Pancreas (tissue), 10 donors: ENCODE measurements at regions not wholly inside any gene's neighbourhood (a gene's known extent, or its start where the extent isn't known, plus 50 kb on each side); places are given as distances from the start of the nearest gene placed in this dataset.

Source experiments
- ATAC-seq, 4 donors: fragments of 200-7000 bp; cut with Tn5 transposase; one replicate each; pipeline versions ENCODE4 v1.8.0 to v1.9.1; 2020; ENCODE audit warnings: mild to moderate bottlenecking in 4 of 4, moderate library complexity in 4 of 4
- DNase-seq, 6 donors: peaks; one replicate each; pipeline ENCODE4 v3.0.0-alpha.2; 2020
- FAIRE-seq: peaks from 2 replicates; lab custom pipeline; 2012; peaks lifted over from hg19 to GRCh38; lab: Jason Lieb, UNC
- H3K27ac ChIP-seq, 4 donors: fragments of 200-600 bp; sonication (generic); 1 replicate in 3 of 4; 2 replicates in 1 of 4; pipeline versions ENCODE4 v1.5.0 to v1.8.0; 2020
- H3K27me3 ChIP-seq, 4 donors: fragments of 200-600 bp; one replicate each; pipeline ENCODE4 v1.8.0; 2021
- H3K36me3 ChIP-seq, 3 donors: fragments of 200-600 bp; sonication (generic) in 1 of 3; one replicate each; pipeline versions ENCODE4 v1.5.0 to v1.8.0; 2020 to 2021
- H3K4me1 ChIP-seq, 3 donors: fragments of 200-600 bp; one replicate each; pipeline ENCODE4 v1.8.0; 2021
- H3K4me3 ChIP-seq, 4 donors: fragments of 200-600 bp; sonication (generic) in 2 of 4; one replicate each; pipeline versions ENCODE4 v1.5.0 to v1.8.0; 2020 to 2021
- H3K9me3 ChIP-seq, 4 donors: fragments of 200-600 bp; one replicate each; pipeline ENCODE4 v1.8.0; 2021
- CTCF ChIP-seq, 4 donors: fragments of 200-600 bp; sonication (generic) in 3 of 4; IDR thresholded peaks; one replicate each; pipeline versions ENCODE4 v1.5.0 to v1.8.0; 2021; ENCODE audit warnings: antibody characterized with exemption in 4 of 4
- WGBS, 2 donors: extraction: QIAGEN DNeasy Blood & Tissue Kit; methylation state at CpG; one replicate each; pipeline ENCODE4 v1.1.7; 2013; 5-methylcytosine and 5-hydroxymethylcytosine counted together
- intact Hi-C, 3 donors: fragments of 100-400 bp; cut with DNase I; formaldehyde crosslinking; loops; one replicate each; pipeline versions ENCODE4 v1.11.1 to v1.14.2; 2022
- donor health status: healthy with polysubstance abuse.
- donor health status: DM: no; HTN: no; CAD: no; lungs with moderate emphysema.
- donor health status: DM: no; HTN: no; CAD: no.
- donor health status: control.
- donor health status: control.
- donor health status: Bipolar disorder and iron deficiency.
- donor health status: DM: yes; HTN: yes; CAD: no.
- donor health status: DM: no; HTN: no; CAD: no.
- donor health status: DM: no; HTN: no; CAD: no.
- donor health status: DM: yes; HTN: yes; CAD: no.

- no peaks in the 10 kb centered on the region for H3K36me3 ChIP-seq
- WGBS, 2 donors: 85 to 96% methylated on average over 2 of the region's 2 CpGs
- FAIRE-seq: no peak
- no peak for ATAC-seq
- no peaks in the 10 kb centered on the region for H3K4me1 ChIP-seq
- DNase-seq: no peak
- no peak overlapping the region for H3K27ac ChIP-seq
- H3K27me3 ChIP-seq: no peaks in the 10 kb centered on the region
- no peak for TF ChIP-seq CTCF (IDR thresholded peaks at IDR 0.05)
- H3K9me3 ChIP-seq: no peaks in the 10 kb centered on the region
- no peak overlapping the region for H3K4me3 ChIP-seq
- intact Hi-C loops: no loop called here
Observed at GRCh38 chr1:189693140-189693539, 784.5 kb downstream of the BRINP3 start.

- H3K36me3 ChIP-seq: no peaks in the 10 kb centered on the region
- H3K9me3 ChIP-seq: no peaks in the 10 kb centered on the region
- intact Hi-C loops: no loop called here
- H3K27me3 ChIP-seq: no peaks in the 10 kb centered on the region
- FAIRE-seq (no peak), DNase-seq (peak in 1 of 6 donors; percentile 25), ATAC-seq (no peak)
- no peaks in the 10 kb centered on the region for H3K4me1 ChIP-seq
- 89 to 96% methylated on average over 19 of the region's 19 CpGs for WGBS, 2 donors
- H3K27ac ChIP-seq: no peak overlapping the region
- no peak for TF ChIP-seq CTCF (IDR thresholded peaks at IDR 0.05)
- no peak overlapping the region for H3K4me3 ChIP-seq
Observed at GRCh38 chr1:189696297-189696696, 781.4 kb downstream of the BRINP3 start.

- Histone ChIP-seq H3K9me3 (no peaks in the 10 kb centered on the region), H3K27me3 (no peaks in the 10 kb centered on the region), H3K36me3 (no peaks in the 10 kb centered on the region), H3K4me1 (no peaks in the 10 kb centered on the region), H3K27ac (no peak overlapping the region), H3K4me3 (no peak overlapping the region)
- DNase-seq (peak in 1 of 6 donors; percentile 45), FAIRE-seq (no peak), ATAC-seq (no peak)
- no peak for TF ChIP-seq CTCF (IDR thresholded peaks at IDR 0.05)
- WGBS, 2 donors: 94 to 99% methylated on average over 22 of the region's 22 CpGs
- intact Hi-C loops: no loop called here
Observed at GRCh38 chr1:189697113-189697512, 780.6 kb downstream of the BRINP3 start.

- Histone ChIP-seq H3K9me3 (no peaks in the 10 kb centered on the region), H3K4me1 (no peaks in the 10 kb centered on the region), H3K4me3 (no peak overlapping the region), H3K36me3 (no peaks in the 10 kb centered on the region), H3K27me3 (no peaks in the 10 kb centered on the region), H3K27ac (no peak overlapping the region)
- ATAC-seq (no peak), FAIRE-seq (no peak), DNase-seq (no peak)
- WGBS, 2 donors: 21 to 31% methylated on average over 3 of the region's 3 CpGs
- no peak for TF ChIP-seq CTCF (IDR thresholded peaks at IDR 0.05)
- intact Hi-C loops: no loop called here
Observed at GRCh38 chr1:189701606-189702005, 776.1 kb downstream of the BRINP3 start.

- intact Hi-C loops: no loop called here
- H3K36me3 ChIP-seq: no peaks in the 10 kb centered on the region
- ATAC-seq: no peak
- H3K27ac ChIP-seq: no peak overlapping the region
- no peaks in the 10 kb centered on the region for H3K4me1 ChIP-seq
- H3K27me3 ChIP-seq: no peaks in the 10 kb centered on the region
- H3K9me3 ChIP-seq: no peaks in the 10 kb centered on the region
- DNase-seq: no peak
- TF ChIP-seq CTCF (IDR thresholded peaks at IDR 0.05): no peak
- FAIRE-seq: no peak
- H3K4me3 ChIP-seq: no peak overlapping the region
- 80 to 85% methylated on average over 1 of the region's 1 CpG for WGBS, 2 donors
Observed at GRCh38 chr1:189706594-189706993, 771.1 kb downstream of the BRINP3 start.
